RWPE1 (cell line): ENCODE measurements at regions not wholly inside any gene's neighbourhood (a gene's known extent, or its start where the extent isn't known, plus 50 kb on each side); places are given as distances from the start of the nearest gene placed in this dataset.
A peak's percentile ranks its signal among the peaks of the same experiment; 100 is the strongest.

Source experiments
- CTCF ChIA-PET: fragments of 350-600 bp; sonication (Branson Sonifier 250); formaldehyde crosslinking; extraction: SDS; loops from one replicate; lab custom pipeline; 2021; lab: Yijun Ruan, JAX
- POLR2A ChIA-PET: fragments of 400-600 bp; formaldehyde crosslinking; extraction: SDS; loops from one replicate; lab custom pipeline; 2020; ENCODE audit warnings: antibody characterized with exemption; ENCODE audit not compliant: low non-redundant PET; lab: Yijun Ruan, JAX
- DNase-seq: peaks from one replicate; pipeline ENCODE4 v3.0.0; 2012; ENCODE audit warnings: low spot score
- H3K27ac ChIP-seq: fragments of 450-650 bp; 2 replicates; pipeline ENCODE4 v1.5.1; 2017
- TF ChIP-seq, protein P1 (sequence below): fragments of 450-650 bp; conservative IDR thresholded peaks from 2 replicates; pipeline ENCODE4 v1.5.1; 2017; ENCODE audit warnings: low read depth, mild to moderate bottlenecking

DNA sequence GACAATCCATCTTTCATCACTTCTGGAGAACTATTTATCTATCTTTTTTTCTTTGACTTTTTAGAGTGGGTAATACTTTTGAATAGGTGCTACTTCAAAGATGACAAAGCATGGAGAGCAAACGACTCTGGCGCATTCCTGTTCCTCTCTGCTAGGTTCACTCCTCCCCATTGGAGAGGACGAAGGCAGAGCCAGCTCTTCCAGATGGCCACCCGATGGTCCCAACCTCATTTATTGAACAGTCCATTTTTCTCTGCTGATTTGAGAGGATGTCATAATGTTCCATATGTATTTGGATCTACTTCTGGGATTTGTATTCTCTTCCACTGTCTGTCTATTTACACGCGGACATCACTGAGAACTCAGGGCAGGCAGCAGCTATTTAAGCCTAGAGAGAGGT, 284.3 kb upstream of the CXCR4 start:
- TF ChIP-seq, protein P1, sequence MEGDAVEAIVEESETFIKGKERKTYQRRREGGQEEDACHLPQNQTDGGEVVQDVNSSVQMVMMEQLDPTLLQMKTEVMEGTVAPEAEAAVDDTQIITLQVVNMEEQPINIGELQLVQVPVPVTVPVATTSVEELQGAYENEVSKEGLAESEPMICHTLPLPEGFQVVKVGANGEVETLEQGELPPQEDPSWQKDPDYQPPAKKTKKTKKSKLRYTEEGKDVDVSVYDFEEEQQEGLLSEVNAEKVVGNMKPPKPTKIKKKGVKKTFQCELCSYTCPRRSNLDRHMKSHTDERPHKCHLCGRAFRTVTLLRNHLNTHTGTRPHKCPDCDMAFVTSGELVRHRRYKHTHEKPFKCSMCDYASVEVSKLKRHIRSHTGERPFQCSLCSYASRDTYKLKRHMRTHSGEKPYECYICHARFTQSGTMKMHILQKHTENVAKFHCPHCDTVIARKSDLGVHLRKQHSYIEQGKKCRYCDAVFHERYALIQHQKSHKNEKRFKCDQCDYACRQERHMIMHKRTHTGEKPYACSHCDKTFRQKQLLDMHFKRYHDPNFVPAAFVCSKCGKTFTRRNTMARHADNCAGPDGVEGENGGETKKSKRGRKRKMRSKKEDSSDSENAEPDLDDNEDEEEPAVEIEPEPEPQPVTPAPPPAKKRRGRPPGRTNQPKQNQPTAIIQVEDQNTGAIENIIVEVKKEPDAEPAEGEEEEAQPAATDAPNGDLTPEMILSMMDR = no peak
- ChIA-PET POLR2A (interaction anchor here (0.7 kb wide), 1 partner anchor 630 kb away, joined by 4 read pairs; no protein-coding TSS in a partner anchor), CTCF (no interaction called here)
- H3K27ac ChIP-seq = no peak overlapping the region
- DNase-seq = no peak

DNA sequence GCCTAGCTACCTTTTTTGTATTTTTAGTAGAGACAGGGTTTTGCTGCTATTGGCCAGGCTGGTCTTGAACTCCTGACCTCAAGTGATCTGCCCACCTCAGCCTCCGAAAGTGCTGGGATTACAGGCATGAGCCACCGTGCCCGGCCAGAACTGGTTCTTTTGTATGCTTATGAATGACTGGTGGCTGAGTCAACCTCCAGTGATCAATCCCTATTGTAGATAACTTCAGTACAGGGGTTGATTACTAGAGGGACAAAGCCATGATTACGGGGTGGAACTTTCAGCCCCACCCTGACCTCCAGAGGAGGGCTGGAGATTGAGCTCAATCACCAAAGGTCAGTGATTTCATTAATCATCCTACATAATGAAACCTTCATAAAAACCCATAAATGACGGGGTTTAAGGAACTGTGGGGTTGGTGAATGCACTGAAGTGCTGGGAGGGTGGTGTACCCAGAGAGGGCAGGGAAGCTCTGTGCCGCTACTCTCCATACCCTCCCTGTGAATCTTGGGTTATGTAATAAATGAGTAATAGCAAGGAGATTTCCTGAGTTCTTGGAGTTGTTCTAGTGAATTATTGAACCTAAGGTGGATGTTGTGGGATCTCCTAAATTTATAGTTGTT, 281.8 kb upstream of the CXCR4 start:
- H3K27ac ChIP-seq = no peak overlapping the region
- CTCF ChIA-PET = interaction anchor here (0.5 kb wide), 1 partner anchor 679 kb away, joined by 3 read pairs; no protein-coding TSS in a partner anchor
- TF ChIP-seq, protein P1 = no peak
- POLR2A ChIA-PET = interaction anchor here (0.6 kb wide), 1 partner anchor 82 kb away, joined by 3 read pairs; no protein-coding TSS in a partner anchor
- DNase-seq = peak; percentile 20

DNA sequence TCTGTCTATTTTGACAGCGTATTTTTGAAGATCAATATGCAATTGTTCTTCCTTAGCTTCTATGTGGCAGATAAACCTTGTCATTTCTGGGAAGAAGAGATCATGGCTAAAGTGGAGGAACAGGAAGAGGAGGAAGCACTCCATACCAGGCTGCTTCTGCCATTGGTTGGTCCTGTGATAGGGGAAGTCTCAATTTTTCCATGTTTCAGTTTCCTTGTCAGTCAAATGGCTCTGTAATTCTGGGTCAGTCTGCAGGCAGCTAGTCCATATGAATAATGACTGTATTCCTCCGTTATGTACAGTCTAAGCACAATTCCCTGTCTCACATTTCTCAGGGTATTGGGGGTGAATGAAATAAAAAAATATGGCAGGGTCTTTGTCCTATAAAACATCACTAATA, 277.6 kb upstream of the CXCR4 start:
- no peak for DNase-seq
- CTCF ChIA-PET = no interaction called here
- H3K27ac ChIP-seq = no peak overlapping the region
- TF ChIP-seq, protein P1 = no peak
- POLR2A ChIA-PET = no interaction called here

DNA sequence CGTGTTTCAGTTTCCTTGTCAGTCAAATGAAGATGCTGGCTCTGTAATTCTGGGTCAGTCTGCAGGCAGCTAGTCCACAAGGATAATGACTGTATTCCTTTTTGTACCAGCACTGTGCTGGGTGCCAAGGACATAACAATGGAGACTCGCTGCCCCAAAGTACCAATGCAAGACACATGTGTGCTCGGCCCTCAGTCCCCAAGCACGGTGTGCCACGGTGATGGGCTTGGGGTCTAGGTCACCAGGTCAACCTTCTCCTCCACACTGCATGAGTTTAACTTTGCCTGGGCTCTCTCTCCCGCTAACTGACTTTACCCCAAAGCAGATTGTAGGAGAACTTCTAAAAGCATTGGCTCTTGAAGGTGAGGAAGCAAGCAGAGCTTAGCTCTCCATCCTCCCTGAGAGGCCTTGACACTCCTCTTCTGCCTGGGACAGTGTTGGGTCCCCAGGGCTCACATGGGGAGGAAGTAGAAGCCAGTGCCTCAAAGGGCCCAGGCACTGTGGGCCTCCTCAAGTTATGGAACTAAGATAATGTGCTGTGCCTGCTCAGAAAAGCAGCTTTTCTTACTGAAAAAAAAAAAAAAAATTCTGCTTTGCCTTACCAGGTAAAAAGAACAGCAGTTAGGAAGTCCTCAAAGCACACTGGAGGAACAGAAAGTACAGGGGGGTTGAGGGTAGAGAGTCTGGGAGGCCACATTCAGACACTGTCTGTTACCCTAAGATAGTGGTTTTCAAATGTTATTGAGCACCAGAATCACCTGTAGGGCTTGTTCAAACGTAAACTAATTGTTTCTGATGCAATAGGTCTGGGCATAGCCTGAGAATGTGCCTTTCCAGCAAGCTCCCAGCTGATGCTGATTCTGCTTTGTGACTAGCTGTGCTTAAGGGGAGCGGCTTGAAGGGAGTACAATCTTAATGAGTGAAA, 276.4 kb upstream of the CXCR4 start:
- CTCF ChIA-PET = interaction anchor here (1.0 kb wide), 1 partner anchor 10 kb away, joined by 3 read pairs; no protein-coding TSS in a partner anchor
- POLR2A ChIA-PET = no interaction called here
- no peak for DNase-seq
- H3K27ac ChIP-seq = no peak overlapping the region
- TF ChIP-seq, protein P1 = no peak

DNA sequence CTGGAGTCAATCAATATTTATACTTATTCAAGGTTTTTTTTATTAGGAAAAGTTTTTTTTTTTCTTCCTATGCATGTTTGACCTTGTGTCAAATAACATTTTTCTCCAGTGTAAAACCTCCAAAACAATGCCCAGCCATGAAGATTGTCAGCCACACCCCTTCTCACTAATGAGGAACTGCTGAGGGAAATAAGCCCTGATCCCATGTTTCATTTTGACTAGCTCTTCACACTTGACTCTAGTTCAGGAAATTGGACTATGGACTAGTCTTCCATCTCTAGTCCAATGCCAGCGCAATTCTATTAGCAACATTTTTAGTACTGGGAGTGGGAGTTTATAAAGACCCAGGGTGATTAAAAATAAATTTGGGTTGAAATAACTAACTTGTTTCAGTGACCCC, 275.6 kb upstream of the CXCR4 start:
- CTCF ChIA-PET = no interaction called here
- DNase-seq = no peak
- POLR2A ChIA-PET = no interaction called here

More for the DNA sequence above, 275.6 kb upstream of the CXCR4 start:
- H3K27ac ChIP-seq = no peak overlapping the region
- TF ChIP-seq, protein P1 = no peak
